WI38 (cell line): ENCODE measurements at regions not wholly inside any gene's neighbourhood (a gene's known extent, or its start where the extent isn't known, plus 50 kb on each side); places are given as distances from the start of the nearest gene placed in this dataset.

Experiments used
- H3K4me3 ChIP-seq: 2 replicates; pipeline ENCODE4 v1.5.1; 2011; ENCODE audit warnings: low read depth, mild to moderate bottlenecking, control low read depth, low read length
- TF ChIP-seq, protein P1 (sequence below): IDR thresholded peaks from 2 replicates; pipeline ENCODE4 v1.5.1; 2012; ENCODE audit warnings: low read depth, mild to moderate bottlenecking, control low read depth, low read length

DNA sequence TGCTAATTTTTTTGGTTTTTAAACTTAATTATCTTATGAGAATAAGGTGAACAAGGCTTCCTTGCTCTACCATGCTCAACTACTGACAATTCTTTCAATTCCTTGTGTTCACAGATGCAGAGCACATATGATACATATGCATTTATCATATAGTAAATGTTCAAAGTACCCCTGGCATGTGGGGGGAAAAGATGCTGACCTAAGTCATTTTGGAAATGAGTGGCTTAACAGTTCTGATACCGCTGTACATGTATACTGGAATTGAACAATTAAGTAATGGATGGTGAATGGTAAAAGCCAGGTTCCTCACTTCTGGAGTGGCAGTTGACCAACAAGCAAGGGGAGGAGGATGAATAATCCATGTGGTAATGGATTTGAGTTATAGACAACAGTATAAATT lies 149.6 kb downstream of the NAF1 start:
- TF ChIP-seq, protein P1, sequence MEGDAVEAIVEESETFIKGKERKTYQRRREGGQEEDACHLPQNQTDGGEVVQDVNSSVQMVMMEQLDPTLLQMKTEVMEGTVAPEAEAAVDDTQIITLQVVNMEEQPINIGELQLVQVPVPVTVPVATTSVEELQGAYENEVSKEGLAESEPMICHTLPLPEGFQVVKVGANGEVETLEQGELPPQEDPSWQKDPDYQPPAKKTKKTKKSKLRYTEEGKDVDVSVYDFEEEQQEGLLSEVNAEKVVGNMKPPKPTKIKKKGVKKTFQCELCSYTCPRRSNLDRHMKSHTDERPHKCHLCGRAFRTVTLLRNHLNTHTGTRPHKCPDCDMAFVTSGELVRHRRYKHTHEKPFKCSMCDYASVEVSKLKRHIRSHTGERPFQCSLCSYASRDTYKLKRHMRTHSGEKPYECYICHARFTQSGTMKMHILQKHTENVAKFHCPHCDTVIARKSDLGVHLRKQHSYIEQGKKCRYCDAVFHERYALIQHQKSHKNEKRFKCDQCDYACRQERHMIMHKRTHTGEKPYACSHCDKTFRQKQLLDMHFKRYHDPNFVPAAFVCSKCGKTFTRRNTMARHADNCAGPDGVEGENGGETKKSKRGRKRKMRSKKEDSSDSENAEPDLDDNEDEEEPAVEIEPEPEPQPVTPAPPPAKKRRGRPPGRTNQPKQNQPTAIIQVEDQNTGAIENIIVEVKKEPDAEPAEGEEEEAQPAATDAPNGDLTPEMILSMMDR, result no peak
- H3K4me3 ChIP-seq, result no peak overlapping the region

DNA sequence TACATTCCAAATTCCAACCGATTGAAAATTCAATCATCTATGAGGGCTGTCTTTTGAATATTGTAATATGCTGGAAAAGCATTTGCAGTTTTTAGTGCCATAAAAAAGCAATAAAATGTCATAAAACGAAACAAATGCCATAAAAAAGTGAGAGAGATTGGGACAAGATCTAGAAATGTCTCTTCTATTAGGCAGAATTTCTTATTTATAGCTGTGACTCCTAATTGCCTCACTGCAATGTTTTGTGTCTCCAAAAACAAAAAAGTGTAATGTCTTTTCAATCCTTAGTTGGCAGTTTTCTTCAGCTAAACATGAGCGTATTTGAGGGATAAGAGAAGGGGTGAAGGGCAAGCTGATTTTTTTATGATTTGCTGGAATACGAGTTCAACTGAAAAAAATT lies 153.9 kb downstream of the NAF1 start:
- H3K4me3 ChIP-seq, result no peak overlapping the region
- TF ChIP-seq, protein P1, result no peak

DNA sequence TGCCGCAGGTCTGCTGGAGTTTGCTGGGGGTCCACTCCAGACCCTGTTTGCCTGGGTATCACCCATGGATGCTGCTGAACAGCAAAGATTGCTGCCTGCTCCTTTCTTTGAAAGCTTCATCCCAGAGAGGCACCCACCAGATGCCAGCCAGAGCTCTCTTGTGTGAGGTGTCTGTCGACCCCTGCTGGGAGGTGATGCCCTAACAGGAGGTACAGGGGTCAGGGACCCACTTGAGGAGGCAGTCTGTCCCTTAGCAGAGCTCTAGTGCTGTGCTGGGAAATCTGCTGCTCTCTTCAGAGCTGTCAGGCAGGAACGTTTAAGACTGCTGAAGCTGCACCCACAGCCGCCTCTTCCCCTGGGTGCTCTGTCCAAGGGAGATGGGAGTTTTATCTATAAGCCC lies 162.7 kb downstream of the NAF1 start:
- TF ChIP-seq, protein P1, result no peak
- H3K4me3 ChIP-seq, result no peak overlapping the region

DNA sequence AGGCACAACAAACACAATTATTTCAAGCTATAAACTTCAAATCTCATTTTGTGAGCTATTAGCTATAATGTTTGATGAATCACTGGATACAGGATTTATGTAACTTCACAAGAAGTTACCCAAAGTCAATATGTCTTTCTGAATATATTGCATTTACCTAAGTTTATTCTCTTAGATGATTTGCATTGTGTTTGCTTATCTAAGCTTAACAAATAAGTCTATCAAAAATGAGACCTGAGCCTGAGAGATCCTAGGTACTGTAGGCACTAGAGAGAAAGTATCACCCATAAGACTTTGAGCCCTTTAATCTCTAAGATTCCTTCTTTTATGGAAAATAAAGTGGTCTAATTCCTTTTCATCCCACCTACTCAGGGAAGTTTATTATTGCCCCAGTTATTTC lies 178.2 kb downstream of the NAF1 start:
- TF ChIP-seq, protein P1, result no peak
- H3K4me3 ChIP-seq, result no peak overlapping the region

DNA sequence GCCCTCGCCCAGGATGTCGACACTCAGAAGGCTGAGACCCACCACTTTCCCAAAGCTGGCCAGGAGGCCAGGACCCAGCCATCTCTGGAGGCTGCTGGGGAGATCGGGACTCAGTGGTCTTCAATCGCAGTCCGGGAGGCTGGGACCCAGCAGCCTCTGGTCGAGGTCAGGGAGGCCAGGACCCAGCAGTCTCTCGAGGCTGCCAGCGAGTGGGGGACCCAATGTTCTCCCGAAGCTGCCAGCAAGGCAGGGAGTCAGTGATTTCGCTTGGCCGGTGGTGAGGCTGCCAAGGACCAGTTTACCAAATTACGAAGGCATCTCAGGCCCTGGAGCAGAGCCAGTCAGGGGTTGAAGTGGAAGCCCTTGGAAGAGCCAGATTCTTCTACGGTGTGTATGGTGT lies 181.6 kb downstream of the NAF1 start:
- H3K4me3 ChIP-seq, result no peak overlapping the region
- TF ChIP-seq, protein P1, result no peak

DNA sequence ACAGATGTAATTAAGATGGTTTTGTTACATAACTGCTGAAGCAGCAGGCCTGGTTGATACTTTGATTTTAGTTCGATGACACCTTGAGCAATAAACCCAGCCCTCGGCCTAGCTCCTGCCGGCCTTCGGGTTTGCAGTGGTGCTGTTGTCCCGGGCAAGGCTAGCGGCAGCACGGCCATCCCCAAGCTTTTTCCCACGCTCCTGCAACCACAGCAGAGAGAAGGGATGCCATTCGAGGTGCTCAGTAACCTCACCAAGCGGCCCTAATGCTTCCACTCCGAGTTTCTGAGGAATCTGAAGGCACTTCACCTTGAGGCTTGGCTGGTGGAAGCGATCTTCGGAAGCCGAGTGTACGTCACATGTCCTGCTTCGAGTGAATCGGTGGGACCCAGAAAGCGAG lies 182.1 kb downstream of the NAF1 start:
- H3K4me3 ChIP-seq, result no peak overlapping the region
- TF ChIP-seq, protein P1, result no peak

DNA sequence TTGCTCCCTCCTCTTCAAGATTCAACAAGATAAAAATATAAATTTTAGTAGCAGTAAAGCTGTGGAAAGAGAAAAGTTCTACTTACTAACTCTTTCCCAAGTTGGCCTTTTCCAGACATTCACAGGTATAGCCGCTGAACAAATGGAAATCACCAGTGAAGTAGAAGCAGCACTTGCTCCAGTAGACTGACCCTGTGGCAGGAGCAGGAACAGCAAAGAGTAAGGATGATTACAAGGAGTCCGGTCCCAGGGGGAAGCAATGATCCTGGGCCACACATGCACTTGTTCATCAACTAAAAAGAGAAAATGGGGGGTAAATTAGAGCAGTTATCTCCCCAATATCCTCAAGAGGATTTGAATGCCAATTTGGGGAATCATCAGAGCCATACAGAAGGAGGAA lies 184.9 kb downstream of the NAF1 start:
- TF ChIP-seq, protein P1, result no peak

More for the DNA sequence above, 184.9 kb downstream of the NAF1 start:
- H3K4me3 ChIP-seq, result no peak overlapping the region
